GM19240 (cell line): ENCODE measurements at regions not wholly inside any gene's neighbourhood (a gene's known extent, or its start where the extent isn't known, plus 50 kb on each side); places are given as distances from the start of the nearest gene placed in this dataset.

Source experiments
- DNase-seq: peaks from one replicate; pipeline ENCODE4 v3.0.0; 2011; ENCODE audit warnings: low spot score; ENCODE audit not compliant: insufficient read length

- DNase-seq = no peak
These were observed 128.1 kb downstream of the TEX29 start for GRCh38 chr13:111448504-111448903.

GRCh38 chr13:111449041-111449440 is 128.6 kb downstream of the TEX29 start:
- DNase-seq = no peak

DNA sequence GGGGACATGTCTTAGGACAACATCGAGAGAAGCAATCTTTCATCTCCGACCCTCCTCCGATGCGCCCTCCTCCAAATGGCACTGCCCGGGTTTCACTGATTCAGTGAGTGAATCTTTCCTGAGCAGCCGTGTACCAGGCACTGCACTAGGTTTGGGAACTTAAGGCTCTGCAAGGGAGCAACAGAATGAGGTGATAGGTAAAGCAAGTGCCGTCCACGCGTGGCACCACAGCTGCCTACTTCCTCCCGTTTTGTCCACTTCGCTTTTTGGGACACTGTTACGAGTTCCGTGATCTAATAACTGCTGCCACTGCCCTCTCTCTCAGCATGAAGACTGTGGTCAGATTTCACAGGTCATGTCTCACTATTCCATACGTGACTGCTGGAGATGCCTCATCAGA is 131.0 kb downstream of the TEX29 start:
- no peak for DNase-seq

- no peak for DNase-seq
These were observed 136.2 kb downstream of the TEX29 start for GRCh38 chr13:111456452-111457230.

- DNase-seq = no peak
These were observed 137.6 kb downstream of the TEX29 start for GRCh38 chr13:111458001-111458531.

DNA sequence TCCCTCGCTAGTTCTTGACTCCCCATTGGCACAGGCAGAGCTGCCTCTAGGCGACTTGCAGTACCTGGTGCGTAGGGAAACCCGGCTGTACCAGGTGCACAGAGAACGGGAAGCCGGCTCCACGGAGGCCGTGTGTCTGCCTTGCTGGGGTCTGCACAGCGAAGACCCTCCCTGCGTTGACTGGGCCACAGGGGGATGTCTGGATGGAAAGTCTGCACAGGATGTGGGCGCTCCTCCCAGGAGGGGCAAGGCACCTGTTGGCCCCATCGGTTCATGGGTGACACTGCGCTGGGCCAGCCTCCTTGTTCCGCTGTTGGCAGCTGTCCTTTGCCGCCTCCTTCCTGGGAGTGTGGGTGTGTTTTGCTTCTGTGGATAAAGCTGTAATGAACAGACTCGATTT is 138.3 kb downstream of the TEX29 start:
- no peak for DNase-seq

DNA sequence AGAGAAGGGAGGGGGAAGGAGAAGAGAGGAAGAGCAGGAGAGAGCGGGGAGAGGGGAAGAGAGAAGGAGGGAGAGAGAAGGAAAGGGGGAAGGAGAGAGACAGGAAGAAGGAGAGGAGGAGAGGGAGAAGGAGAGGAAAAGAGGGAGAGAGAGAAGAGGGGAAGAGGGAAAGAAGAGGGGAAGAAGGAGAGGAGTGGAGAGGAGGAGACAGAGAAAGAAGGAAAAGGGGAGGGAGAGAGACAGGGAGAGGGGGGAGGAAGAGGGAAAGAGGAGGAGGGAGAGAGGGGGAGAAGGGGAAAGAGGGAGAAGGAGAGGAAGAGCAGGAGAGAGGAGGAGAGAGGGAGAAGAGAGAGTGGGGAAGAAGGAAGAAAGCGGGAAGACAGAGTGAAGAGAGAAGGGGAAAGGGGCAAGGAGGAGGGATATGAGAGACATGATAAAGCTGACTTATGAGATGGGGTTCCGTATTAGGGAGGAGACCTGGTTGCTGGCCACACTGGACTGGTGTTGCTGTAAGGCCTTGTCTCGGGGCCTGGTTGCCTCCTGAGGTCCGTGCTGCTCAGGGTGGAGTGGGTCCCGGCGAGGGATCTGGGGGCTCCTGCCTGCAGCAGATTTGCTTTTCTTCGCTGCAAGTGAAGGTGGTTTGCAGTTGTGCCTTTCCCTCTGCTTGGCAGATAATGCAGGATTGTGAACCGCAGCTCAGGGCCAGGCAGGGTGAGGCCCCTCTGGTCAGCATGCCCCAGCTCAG is 139.5 kb downstream of the TEX29 start:
- no peak for DNase-seq

DNA sequence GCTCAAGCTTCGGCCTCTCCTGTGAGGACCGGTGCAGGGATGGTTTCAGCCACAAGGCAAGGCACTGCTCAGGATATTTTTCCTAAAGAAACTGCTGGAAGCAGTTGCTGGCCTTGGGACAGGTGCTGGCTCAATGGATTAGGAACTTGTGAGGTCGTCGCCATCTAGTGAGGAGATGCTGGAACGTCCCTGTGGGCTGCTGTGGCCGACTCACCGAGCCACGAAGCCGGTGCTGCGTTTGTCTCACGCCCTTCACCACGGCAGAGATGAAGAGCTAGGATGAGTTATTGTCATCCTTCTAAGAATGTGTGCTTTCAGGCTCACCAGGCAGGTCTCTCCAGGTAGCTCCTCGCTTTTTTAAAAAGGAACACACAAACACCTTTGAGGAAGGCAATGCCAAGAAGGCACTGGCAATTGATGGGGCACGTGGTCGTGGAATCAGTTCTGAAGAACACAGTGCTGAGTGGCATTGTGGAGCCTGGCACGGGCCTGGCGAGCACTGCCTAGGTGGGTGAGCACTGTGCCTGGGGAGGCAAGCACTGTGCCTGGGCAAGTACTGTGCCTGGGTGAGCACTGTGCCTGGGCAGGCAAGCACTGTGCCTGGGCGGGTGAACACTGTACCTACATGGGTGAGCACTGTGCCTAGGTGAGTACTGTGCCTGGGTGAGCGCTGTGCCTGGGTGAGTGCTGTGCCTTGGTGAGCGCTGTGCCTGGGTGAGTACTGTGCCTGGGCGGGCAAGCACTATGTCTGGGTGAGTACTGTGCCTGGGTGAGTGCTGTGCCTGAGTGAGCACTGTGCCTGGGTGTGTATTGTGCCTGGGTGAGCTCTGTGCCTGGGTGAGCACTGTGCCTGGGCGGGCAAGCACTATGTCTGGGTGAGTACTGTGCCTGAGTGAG is 140.4 kb downstream of the TEX29 start:
- DNase-seq = no peak

DNA sequence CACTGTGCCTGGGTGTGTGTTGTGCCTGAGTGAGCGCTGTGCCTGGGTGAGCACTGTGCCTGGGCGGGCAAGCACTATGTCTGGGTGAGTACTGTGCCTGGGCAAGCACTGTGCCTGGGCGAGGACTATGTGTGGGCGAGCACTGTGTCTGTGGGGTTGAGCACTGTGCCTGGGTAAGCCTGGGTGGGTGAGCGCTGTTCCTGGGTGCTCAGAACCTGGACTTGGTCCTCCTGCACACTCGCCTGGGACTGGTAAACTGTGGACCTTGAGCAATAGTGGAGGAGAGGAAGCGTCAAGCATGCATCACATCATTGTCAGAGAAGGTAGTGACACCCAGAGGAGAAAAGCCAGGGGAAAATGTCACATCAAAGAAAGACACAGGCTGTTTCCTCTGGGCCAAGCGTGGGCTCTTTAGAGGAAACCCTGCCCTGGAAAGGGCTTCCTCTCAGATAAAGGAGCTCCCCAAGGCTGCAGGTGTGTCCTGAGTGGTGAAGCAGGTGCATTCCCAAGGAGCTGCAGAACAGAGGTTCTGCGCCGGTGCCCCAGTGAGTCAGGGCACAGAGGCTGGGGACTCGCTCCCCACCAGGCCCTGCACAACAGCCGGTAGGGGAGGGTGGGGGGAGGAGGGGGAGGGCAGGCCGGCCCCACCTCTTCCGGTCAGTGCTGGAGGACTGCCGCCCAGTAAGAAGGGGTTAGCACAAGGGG is 141.2 kb downstream of the TEX29 start:
- no peak for DNase-seq

DNA sequence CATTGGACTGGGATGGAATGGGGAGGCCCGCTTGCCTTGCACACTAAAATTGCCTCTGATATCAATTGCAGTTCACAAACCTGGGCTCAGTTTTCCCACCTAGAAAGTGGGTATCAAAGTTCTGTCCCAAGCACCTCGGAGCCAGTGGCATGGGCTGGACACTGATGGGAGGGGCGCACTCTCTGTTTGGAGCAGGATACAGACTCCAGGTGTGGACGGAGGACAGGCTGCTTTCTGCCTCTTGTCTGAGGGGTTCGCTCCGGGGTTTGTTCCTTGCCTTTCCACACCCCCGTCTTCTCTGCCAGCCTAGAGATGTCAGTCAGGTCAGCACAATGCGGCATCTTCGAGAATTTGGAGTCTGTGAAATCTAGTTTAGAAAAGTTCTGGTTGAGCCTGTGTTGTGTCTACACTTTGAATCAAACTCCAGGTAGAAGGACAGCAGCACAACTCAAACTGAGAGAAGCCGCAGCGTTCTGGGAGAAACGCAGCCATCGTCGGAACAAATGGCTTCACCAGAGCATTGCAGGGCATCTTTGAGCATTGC is 141.9 kb downstream of the TEX29 start:
- no peak for DNase-seq

GRCh38 chr13:111462944-111463343 is 142.5 kb downstream of the TEX29 start:
- no peak for DNase-seq

- no peak for DNase-seq
These were observed 146.9 kb downstream of the TEX29 start for GRCh38 chr13:111467111-111467890.

DNA sequence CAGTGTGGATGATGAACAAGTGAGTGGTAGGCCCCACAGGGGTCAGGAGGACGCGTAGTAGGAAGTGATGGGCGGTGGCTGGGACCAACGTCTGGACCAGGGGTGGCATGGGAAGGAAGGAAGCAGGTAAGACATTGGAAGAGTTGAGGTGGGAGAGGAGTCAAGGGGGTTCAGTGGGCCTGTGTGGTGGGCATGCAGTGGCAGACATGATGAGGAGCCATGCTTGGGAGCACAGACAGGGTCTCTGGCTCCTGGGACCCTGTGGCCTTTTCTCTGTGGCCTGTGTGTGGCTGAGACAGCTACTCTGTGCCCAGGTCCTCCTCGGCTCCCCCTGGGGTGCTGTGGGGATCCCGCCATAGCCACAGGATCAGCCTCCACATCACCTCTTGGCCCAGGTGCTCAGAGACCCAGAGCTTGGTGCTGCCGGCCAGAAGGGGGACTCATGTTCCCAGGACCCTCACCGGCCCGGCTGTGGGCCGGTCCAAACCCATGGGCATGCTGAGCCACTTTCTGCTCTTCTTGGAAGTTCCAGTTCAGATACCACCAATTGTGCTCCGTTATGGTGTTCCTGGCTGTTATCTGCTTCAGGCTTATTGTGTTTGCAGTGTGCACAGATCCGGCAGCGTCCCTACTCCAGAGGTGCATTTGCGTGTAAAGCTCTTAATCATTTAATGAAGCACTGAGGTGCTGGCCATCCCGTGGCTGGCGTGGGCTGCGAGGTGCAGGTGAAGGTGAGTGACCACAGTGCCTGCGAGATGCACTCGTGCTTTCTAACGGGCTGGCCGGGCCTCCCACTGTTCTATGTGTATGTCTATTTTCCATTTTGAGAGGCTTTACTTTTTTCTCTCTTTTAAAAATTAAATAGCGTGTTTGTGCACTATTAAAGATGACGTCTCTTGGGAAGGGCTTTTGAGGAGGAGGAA is 147.9 kb downstream of the TEX29 start:
- no peak for DNase-seq

DNA sequence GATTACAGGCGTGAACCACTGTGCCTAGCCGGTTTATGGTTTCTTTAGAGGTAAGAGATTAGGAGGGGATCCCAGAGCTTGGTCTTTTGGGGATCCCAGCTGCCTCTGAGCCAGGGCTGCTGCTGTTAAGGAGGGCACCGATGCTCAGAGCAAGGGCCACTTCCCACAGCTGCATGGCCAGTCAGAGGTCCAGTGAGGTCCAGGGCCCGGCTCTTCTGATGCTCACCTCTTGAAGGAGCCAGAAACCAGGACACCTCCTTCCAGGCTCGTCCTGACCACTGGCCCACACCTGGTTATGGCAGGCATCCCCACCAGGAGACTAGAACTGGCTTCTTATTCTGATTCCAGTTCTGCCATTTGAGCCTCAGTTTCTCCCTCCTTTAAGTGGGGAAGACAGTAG is 149.0 kb downstream of the TEX29 start:
- no peak for DNase-seq

GRCh38 chr13:111469916-111470506 is 149.6 kb downstream of the TEX29 start:
- DNase-seq = no peak

DNA sequence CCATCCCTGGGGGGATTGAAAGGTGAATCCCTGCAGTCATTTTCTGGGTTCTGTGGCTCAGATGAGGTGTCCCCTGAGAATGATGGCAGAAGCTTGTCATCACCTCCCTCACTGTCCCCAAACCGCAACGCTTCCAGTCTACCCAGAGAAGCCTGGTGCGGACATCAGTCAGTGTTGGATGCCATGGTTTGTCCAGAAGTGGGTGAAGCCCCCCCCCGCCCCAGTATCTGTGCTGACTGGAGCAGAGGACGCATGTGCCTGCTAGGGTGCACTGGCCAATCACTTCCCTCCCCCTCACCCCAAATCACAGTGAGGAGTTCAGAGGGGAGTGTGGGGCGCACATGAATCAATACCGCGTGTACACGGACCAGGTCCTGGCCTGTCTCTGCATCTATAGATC is 150.5 kb downstream of the TEX29 start:
- DNase-seq = no peak

- DNase-seq = no peak
These were observed 151.6 kb downstream of the TEX29 start for GRCh38 chr13:111472083-111472482.
